PFSK-1 (cell line): ENCODE measurements at regions not wholly inside any gene's neighbourhood (a gene's known extent, or its start where the extent isn't known, plus 50 kb on each side); places are given as distances from the start of the nearest gene placed in this dataset.

Source experiments
- FOXP2 ChIP-seq: optimal IDR thresholded peaks from 2 replicates; pipeline ENCODE3; 2011; ENCODE audit warnings: borderline replicate concordance, control low read depth, inconsistent platforms; ENCODE audit not compliant: insufficient read depth; ENCODE audit errors: extremely low read length, extremely low read depth
- POLR2AphosphoS5 ChIP-seq: IDR thresholded peaks from 2 replicates; pipeline ENCODE4 v1.6.1; 2012; ENCODE audit warnings: low read depth, mild to moderate bottlenecking, control low read depth, low read length, moderate library complexity
- SIN3A ChIP-seq: IDR thresholded peaks from 2 replicates; pipeline ENCODE4 v1.6.1; 2012; ENCODE audit warnings: mild to moderate bottlenecking, low read length, moderate library complexity, borderline replicate concordance; ENCODE audit not compliant: insufficient read depth
- TAF1 ChIP-seq: IDR thresholded peaks from 2 replicates; pipeline ENCODE4 v1.6.1; 2012; ENCODE audit warnings: low read length, control low read depth, borderline replicate concordance; ENCODE audit not compliant: insufficient read depth
- TF ChIP-seq, protein P1 (sequence below), 2 experiments: IDR thresholded peaks; 2 replicates each; pipeline versions ENCODE4 v1.6.1 to v1.8.0; 2011 to 2012; ENCODE audit warnings: low read depth in 2 of 2, low read length in 2 of 2, control low read depth in 1 of 2, inconsistent platforms in 1 of 2, mild to moderate bottlenecking in 1 of 2, moderate library complexity in 1 of 2; ENCODE audit not compliant: insufficient read depth in 1 of 2

DNA sequence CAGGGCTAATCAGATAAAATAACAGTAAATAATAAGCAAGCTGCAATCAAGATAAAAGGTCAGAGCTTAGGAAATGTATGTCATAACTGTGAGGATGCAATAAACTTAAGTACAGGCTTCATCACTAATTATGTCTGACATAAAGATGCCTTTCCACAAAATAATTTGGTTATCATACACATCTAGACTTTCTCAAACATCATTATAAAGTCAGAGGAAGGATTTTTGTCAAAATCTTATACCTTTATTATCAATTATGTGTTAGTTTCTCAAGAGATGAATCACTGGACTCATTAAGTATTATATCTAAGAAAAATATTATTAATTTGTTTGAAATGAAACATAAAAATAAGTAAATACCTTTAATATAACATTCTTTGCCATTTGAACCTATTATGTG, 695.4 kb upstream of the INTU start:
- TF ChIP-seq, protein P1, sequence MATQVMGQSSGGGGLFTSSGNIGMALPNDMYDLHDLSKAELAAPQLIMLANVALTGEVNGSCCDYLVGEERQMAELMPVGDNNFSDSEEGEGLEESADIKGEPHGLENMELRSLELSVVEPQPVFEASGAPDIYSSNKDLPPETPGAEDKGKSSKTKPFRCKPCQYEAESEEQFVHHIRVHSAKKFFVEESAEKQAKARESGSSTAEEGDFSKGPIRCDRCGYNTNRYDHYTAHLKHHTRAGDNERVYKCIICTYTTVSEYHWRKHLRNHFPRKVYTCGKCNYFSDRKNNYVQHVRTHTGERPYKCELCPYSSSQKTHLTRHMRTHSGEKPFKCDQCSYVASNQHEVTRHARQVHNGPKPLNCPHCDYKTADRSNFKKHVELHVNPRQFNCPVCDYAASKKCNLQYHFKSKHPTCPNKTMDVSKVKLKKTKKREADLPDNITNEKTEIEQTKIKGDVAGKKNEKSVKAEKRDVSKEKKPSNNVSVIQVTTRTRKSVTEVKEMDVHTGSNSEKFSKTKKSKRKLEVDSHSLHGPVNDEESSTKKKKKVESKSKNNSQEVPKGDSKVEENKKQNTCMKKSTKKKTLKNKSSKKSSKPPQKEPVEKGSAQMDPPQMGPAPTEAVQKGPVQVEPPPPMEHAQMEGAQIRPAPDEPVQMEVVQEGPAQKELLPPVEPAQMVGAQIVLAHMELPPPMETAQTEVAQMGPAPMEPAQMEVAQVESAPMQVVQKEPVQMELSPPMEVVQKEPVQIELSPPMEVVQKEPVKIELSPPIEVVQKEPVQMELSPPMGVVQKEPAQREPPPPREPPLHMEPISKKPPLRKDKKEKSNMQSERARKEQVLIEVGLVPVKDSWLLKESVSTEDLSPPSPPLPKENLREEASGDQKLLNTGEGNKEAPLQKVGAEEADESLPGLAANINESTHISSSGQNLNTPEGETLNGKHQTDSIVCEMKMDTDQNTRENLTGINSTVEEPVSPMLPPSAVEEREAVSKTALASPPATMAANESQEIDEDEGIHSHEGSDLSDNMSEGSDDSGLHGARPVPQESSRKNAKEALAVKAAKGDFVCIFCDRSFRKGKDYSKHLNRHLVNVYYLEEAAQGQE (IDR thresholded peaks at IDR 0.05; ENCODE audit: insufficient read depth in 1 of 2, low read depth in 2 of 2, low read length in 2 of 2) = no peak
- TF ChIP-seq TAF1 = no peak
- TF ChIP-seq FOXP2 = no peak
- TF ChIP-seq POLR2AphosphoS5 = no peak
- TF ChIP-seq SIN3A = no peak

DNA sequence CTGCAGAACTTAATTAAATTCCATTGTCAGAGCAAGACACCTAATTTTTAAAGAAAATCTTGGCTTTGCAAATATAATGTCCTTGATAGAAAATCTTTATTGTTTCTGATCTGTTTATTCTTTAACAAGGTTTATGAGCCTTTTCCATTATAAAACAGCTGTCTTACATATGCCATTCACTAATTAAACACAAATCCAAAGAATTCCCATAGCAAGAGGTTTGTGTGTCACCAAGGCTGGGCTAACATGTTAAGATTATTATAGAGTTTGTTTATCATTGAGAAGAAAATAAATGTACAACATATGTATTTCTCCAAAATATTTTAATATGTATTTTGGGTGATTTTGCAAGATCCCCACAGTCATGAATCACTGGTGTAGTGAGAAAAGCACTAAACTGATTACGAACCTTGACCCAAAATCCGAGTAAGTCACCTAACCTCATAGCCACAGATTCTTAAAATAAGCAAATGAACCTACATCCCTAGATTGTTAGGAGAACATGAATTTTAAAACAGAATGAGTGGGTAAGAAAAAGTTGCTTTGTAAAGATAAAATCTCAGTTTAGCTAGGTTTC, 694.8 kb upstream of the INTU start:
- TF ChIP-seq TAF1 (no peak), POLR2AphosphoS5 (no peak), FOXP2 (no peak), SIN3A (no peak)
- TF ChIP-seq, protein P1 (IDR thresholded peaks at IDR 0.05; ENCODE audit: insufficient read depth in 1 of 2, low read depth in 2 of 2, low read length in 2 of 2) = no peak

DNA sequence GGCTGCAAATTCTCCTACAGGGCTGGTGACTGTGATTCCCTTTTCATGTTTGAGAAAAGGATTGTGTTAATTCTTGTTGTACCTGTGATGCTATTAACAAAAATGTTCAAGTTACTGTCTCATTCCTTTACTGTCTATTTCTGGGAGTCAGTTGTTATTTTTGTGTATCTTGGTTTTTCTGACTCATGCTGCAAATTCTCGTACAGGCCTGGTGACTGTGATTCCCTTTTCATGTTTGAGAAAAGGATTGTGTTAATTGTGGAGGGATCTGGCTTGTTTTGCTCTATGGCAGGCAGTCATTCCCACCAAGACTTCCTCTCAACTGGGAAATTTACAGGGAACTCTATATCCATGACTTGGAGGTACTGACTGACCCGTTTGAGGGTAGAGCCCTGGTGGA, 693.4 kb upstream of the INTU start:
- TF ChIP-seq SIN3A = no peak
- no peak for TF ChIP-seq FOXP2
- TF ChIP-seq POLR2AphosphoS5 = no peak
- TF ChIP-seq, protein P1 (IDR thresholded peaks at IDR 0.05; ENCODE audit: insufficient read depth in 1 of 2, low read depth in 2 of 2, low read length in 2 of 2) = no peak
- TF ChIP-seq TAF1 = no peak

DNA sequence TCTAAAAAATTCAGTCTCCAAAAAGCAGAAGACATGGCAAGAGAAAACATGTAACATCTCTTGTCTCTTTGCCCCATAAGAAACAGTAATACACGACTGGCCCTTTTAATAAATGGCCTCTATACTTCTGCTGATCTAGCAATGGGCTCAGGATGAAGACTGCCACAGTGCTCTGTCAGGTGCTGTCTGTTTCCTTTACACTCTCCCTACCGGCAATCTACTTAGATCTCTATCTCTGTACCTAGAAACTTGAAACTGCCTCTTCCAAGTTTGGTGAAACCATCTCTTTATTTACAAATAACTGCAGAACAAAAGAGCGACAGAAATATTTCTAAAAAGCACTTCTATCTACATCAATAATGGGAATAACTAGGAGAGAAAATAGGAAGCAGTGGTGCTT, 685.2 kb upstream of the INTU start:
- TF ChIP-seq SIN3A = no peak
- TF ChIP-seq FOXP2 = no peak
- no peak for TF ChIP-seq POLR2AphosphoS5
- no peak for TF ChIP-seq TAF1
- TF ChIP-seq, protein P1 (IDR thresholded peaks at IDR 0.05; ENCODE audit: insufficient read depth in 1 of 2, low read depth in 2 of 2, low read length in 2 of 2) = no peak
